Right lobe of liver (tissue), 6 donors: ENCODE measurements at regions not wholly inside any gene's neighbourhood (a gene's known extent, or its start where the extent isn't known, plus 50 kb on each side); places are given as distances from the start of the nearest gene placed in this dataset.

Experiments used
- ATAC-seq, 4 donors: fragments of 200-7000 bp; cut with Tn5 transposase; one replicate each; pipeline ENCODE4 v1.9.1; 2020; ENCODE audit warnings: mild to moderate bottlenecking in 4 of 4, moderate library complexity in 4 of 4
- DNase-seq, 3 donors: peaks; one replicate each; pipeline ENCODE4 v3.0.0-alpha.2; 2020
- H3K27ac ChIP-seq, 3 donors: fragments of 200-600 bp; one replicate each; pipeline ENCODE4 v1.8.0; 2022
- H3K27me3 ChIP-seq, 2 donors: fragments of 200-600 bp; one replicate each; pipeline ENCODE4 v1.8.0; 2022
- H3K36me3 ChIP-seq, 4 donors: fragments of 200-600 bp; sonication (generic) in 1 of 4; one replicate each; pipeline versions ENCODE4 v1.5.1 to v1.8.0; 2017 to 2022; ENCODE audit warnings: control low read depth in 1 of 4
- H3K4me1 ChIP-seq, 4 donors: fragments of 200-600 bp; sonication (generic) in 1 of 4; one replicate each; pipeline versions ENCODE4 v1.5.1 to v1.8.0; 2017 to 2022; ENCODE audit warnings: control low read depth in 1 of 4
- H3K4me3 ChIP-seq, 3 donors: fragments of 200-600 bp; one replicate each; pipeline ENCODE4 v1.8.0; 2022
- H3K9me3 ChIP-seq, 4 donors: fragments of 200-600 bp; sonication (generic) in 1 of 4; one replicate each; pipeline versions ENCODE4 v1.5.1 to v1.8.0; 2017 to 2022; ENCODE audit warnings: control low read depth in 1 of 4
- POLR2A ChIP-seq: fragments of 450-650 bp; IDR thresholded peaks from one replicate; pipeline ENCODE4 v1.6.1; 2017; ENCODE audit warnings: antibody characterized with exemption, mild to moderate bottlenecking
- WGBS: methylation state at CpG from one replicate; pipeline ENCODE4 v1.1.6; 2018; ENCODE audit warnings: low coverage, low lambda C conversion rate; ENCODE audit not compliant: insufficient coverage; ENCODE audit errors: missing lambda C conversion rate; 5-methylcytosine and 5-hydroxymethylcytosine counted together
- intact Hi-C, 2 donors: fragments of 100-400 bp; cut with DNase I; formaldehyde crosslinking; loops; one replicate each; pipeline versions ENCODE4 v1.11.2 to v1.14.1; 2022
- TF ChIP-seq, protein P1 (sequence below), 4 donors: fragments of 200-600 bp in 3 of 4; fragments of 450-650 bp in 1 of 4; IDR thresholded peaks; one replicate each; pipeline versions ENCODE4 v1.5.1 to v1.8.0; 2016 to 2022; ENCODE audit warnings: antibody characterized with exemption in 4 of 4, mild to moderate bottlenecking in 2 of 4
- donor health status: DM: no; HTN: yes; CAD: no.
- donor health status: DM: no; HTN: no; CAD: no.
- donor health status: DM: no; HTN: no; CAD: no.
- donor health status: DM: no; HTN: yes; CAD: no.
- donor health status: DM: no; HTN: yes; CAD: no.

DNA sequence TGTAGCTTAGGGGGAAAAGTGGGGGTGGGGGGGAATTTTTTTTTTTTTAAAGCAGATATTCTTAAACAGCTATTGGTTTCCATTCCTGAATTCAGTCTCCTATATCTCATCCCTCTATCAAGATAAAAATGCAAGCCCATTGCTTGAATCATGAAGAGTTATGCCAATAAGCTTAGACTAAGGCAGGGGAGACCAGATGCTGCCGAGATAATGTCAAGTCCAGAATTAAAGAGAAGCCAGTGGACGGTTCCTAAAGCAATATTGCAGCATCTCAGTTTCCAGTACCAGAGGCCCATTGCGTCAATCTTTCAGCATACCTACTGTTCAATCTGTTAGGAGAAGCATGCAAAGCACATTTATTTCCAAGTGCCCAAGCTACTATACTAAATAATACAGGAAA, 309.4 kb downstream of the BARHL2 start:
- no peak for TF ChIP-seq POLR2A
- TF ChIP-seq, protein P1, sequence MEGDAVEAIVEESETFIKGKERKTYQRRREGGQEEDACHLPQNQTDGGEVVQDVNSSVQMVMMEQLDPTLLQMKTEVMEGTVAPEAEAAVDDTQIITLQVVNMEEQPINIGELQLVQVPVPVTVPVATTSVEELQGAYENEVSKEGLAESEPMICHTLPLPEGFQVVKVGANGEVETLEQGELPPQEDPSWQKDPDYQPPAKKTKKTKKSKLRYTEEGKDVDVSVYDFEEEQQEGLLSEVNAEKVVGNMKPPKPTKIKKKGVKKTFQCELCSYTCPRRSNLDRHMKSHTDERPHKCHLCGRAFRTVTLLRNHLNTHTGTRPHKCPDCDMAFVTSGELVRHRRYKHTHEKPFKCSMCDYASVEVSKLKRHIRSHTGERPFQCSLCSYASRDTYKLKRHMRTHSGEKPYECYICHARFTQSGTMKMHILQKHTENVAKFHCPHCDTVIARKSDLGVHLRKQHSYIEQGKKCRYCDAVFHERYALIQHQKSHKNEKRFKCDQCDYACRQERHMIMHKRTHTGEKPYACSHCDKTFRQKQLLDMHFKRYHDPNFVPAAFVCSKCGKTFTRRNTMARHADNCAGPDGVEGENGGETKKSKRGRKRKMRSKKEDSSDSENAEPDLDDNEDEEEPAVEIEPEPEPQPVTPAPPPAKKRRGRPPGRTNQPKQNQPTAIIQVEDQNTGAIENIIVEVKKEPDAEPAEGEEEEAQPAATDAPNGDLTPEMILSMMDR (IDR thresholded peaks at IDR 0.05): no peak
- no peaks in the 10 kb centered on the region for H3K9me3 ChIP-seq

GRCh38 chr1:90405726-90406125, 311.4 kb downstream of the BARHL2 start:
- TF ChIP-seq POLR2A: no peak
- TF ChIP-seq, protein P1 (IDR thresholded peaks at IDR 0.05): no peak
- WGBS: 77% methylated on average over 2 of the region's 4 CpGs
- H3K4me1 ChIP-seq: no peaks in the 10 kb centered on the region

More for the DNA sequence above, 309.4 kb downstream of the BARHL2 start:
- no peak overlapping the region for H3K4me3 ChIP-seq
- H3K4me1 ChIP-seq: no peaks in the 10 kb centered on the region
- ATAC-seq (no peak), DNase-seq (no peak)
- 47% methylated on average over 3 of the region's 3 CpGs for WGBS
- H3K27me3 ChIP-seq: no peaks in the 10 kb centered on the region
- intact Hi-C loops: no loop called here
- no peak overlapping the region for H3K27ac ChIP-seq
- no peaks in the 10 kb centered on the region for H3K36me3 ChIP-seq

DNA sequence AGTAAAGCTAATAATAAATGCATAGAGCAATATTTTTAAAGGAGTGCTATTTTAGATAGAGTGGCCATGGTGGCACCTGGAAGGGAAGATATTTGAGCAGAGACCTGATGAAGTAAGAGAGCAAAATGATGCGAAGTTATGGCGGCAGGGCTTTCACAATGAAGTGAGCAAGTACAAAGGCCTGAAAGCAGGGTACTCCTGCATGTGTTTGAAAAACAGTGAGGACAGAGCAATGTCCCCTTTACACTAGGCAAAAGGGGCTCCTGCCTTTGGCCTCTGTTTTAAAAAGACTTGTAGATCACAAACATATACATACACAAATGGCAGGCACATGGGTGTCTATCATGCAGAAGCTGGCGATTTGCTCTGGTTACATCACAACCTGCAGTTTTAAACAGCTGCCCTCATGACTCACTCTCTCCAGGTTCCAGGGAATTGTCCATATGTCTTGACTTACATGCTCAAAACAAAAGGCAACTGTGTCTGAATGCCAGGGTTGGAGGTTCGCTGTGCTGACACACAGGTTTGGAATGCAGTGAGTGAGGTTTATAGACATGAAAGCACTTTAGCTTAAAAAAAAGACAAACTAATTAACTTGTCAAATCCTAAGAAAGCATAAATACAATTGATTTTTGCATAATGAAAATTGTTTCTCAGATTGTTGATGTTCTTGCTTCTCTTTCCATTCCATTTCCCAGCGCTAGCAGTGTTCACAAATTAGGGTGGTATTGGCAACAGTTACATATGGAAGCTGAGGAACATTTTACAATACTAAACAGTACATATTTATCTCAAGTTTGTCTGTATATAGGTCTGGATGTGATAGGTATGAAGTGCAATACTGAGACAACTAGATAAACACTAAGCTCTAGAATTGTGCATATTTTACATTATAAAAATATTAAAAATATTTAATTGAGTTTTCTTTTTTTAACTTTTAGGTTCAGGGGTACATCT, 313.9 kb downstream of the BARHL2 start:
- Histone ChIP-seq H3K4me3 (no peak overlapping the region), H3K27me3 (no peaks in the 10 kb centered on the region), H3K9me3 (no peaks in the 10 kb centered on the region), H3K36me3 (no peaks in the 10 kb centered on the region), H3K27ac (no peak overlapping the region), H3K4me1 (no peaks in the 10 kb centered on the region)
- no peak for TF ChIP-seq POLR2A
- TF ChIP-seq, protein P1 (IDR thresholded peaks at IDR 0.05): no peak
- intact Hi-C loops: no loop called here
- ATAC-seq (no peak), DNase-seq (no peak)
- WGBS: 73% methylated on average over 5 of the region's 5 CpGs

More at GRCh38 chr1:90405726-90406125, 311.4 kb downstream of the BARHL2 start:
- no peak for DNase-seq
- Histone ChIP-seq H3K36me3 (no peaks in the 10 kb centered on the region), H3K4me3 (no peak overlapping the region), H3K27ac (no peak overlapping the region), H3K27me3 (no peaks in the 10 kb centered on the region), H3K9me3 (no peaks in the 10 kb centered on the region)
- intact Hi-C loops: no loop called here
- no peak for ATAC-seq

DNA sequence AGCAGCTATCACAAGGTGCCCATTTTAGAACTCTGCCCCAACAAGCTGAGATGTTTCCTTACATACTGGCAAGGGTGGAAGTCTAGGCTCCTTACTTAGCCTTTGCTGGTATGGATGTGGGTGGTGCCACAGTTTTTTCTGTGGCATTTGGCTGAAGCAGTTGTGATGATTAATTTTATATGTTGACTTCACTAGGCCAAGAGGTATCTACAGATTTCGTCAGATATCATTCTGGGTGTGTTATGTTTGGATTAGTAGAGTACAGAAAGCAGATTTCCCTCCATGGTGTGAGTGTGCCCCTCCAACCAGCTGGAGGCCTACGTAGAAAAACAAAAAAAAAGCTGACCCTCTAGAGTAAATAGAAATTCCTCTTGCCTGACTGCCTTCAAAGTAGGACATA, 317.0 kb downstream of the BARHL2 start:
- WGBS: 63% methylated on average over 2 of the region's 2 CpGs
- Histone ChIP-seq H3K9me3 (no peaks in the 10 kb centered on the region), H3K4me1 (no peaks in the 10 kb centered on the region), H3K36me3 (no peaks in the 10 kb centered on the region), H3K27me3 (no peaks in the 10 kb centered on the region), H3K4me3 (no peak overlapping the region), H3K27ac (no peak overlapping the region)
- intact Hi-C loops: no loop called here
- ATAC-seq: no peak
- TF ChIP-seq, protein P1 (IDR thresholded peaks at IDR 0.05): no peak
- TF ChIP-seq POLR2A: no peak
- no peak for DNase-seq
